ENCODE measurements at regions not wholly inside any gene's neighbourhood (a gene's known extent, or its start where the extent isn't known, plus 50 kb on each side); places are given as distances from the start of the nearest gene placed in this dataset.

DNA sequence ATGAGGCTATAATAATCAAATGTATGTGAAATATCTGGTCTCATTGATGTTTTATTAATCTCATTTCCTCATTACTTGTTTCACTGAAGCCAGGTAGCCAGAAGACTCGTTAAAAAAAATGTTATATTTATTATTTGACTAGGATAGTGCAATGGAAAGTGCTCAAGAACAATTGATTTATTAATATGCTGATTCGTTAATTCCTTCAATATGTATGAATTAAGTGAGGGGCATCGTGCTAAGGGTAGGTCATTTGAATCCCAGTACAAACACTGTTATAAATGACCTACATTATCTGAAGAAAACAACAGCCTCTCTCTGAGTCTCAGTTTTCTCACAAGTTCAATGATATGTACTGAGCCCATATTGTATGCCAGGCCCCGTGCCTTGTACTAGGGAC is 214.2 kb upstream of the GPRIN3 start:
- 85% methylated on average over 4 of the region's 4 CpGs for WGBS
- Histone ChIP-seq H3K36me3 (no peaks in the 10 kb centered on the region), H3K27me3 (no peaks in the 10 kb centered on the region), H3K4me3 (no peak overlapping the region), H3K27ac (no peak overlapping the region), H3K9me3 (no peaks in the 10 kb centered on the region), H3K4me1 (no peaks in the 10 kb centered on the region)
- TF ChIP-seq POLR2A (IDR thresholded peaks at IDR 0.05) (no peak), EP300 (IDR thresholded peaks at IDR 0.05) (no peak), POLR2AphosphoS5 (IDR thresholded peaks at IDR 0.05) (no peak)
- DNase-seq (ENCODE audit: low spot score in 2 of 2): no peak

DNA sequence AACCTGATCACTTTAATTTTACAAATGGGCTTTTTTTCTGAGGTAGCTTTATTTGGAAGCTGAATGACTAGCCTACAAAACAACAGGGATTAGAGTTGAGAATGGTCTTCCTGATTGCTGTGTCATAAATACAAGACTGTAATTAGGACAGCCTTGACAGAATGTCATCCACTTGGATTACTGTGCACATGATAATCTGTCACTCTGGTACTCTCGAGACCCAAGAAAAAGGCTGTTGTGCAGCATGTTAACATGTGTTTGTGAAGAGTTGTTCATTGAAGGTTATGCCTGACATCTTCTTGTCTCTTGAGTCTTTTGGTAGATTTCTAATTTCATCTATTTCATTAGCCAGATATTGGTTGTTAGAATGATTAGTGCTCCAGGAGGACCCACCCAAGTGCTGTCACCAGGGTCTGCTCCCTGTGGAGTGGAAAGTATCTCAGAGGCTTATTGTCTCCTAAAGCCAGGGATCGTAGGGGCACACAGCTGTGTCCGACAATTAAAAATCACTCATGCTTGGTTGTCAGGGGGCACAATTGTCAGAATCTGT is 212.2 kb upstream of the GPRIN3 start:
- no peak overlapping the region for H3K4me3 ChIP-seq
- no peak for TF ChIP-seq POLR2AphosphoS5 (IDR thresholded peaks at IDR 0.05)
- TF ChIP-seq, protein P1, sequence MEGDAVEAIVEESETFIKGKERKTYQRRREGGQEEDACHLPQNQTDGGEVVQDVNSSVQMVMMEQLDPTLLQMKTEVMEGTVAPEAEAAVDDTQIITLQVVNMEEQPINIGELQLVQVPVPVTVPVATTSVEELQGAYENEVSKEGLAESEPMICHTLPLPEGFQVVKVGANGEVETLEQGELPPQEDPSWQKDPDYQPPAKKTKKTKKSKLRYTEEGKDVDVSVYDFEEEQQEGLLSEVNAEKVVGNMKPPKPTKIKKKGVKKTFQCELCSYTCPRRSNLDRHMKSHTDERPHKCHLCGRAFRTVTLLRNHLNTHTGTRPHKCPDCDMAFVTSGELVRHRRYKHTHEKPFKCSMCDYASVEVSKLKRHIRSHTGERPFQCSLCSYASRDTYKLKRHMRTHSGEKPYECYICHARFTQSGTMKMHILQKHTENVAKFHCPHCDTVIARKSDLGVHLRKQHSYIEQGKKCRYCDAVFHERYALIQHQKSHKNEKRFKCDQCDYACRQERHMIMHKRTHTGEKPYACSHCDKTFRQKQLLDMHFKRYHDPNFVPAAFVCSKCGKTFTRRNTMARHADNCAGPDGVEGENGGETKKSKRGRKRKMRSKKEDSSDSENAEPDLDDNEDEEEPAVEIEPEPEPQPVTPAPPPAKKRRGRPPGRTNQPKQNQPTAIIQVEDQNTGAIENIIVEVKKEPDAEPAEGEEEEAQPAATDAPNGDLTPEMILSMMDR (IDR thresholded peaks at IDR 0.05): no peak
- no peak for TF ChIP-seq POLR2A (IDR thresholded peaks at IDR 0.05)
- no peak for TF ChIP-seq EP300 (IDR thresholded peaks at IDR 0.05)
- H3K9me3 ChIP-seq: no peaks in the 10 kb centered on the region
- 92% methylated on average over 3 of the region's 3 CpGs for WGBS
- H3K27ac ChIP-seq: no peak overlapping the region
- no peaks in the 10 kb centered on the region for H3K36me3 ChIP-seq
- H3K27me3 ChIP-seq: no peaks in the 10 kb centered on the region
- DNase-seq (ENCODE audit: low spot score in 2 of 2): no peak
- no peaks in the 10 kb centered on the region for H3K4me1 ChIP-seq

DNA sequence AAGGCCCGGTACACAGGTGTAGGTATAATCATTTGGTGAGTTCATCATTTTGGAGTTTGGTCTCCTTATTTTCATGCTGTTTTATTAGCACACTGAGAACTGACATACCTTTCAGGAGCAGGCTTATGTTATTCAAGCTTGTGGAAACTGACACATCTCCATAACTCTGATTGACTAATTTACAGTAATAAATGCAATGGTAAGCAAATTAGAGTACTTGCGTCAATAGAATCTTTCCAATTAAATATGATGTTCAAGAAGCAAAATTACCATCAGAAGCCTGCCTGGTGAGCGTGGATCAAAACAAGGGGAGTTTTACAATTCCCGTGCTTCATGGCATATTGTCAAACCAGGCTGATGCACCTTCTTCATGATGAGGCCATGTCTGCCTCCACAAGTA is 210.7 kb upstream of the GPRIN3 start:
- Histone ChIP-seq H3K9me3 (no peaks in the 10 kb centered on the region), H3K36me3 (no peaks in the 10 kb centered on the region), H3K27ac (no peak overlapping the region), H3K4me1 (no peaks in the 10 kb centered on the region), H3K27me3 (no peaks in the 10 kb centered on the region), H3K4me3 (no peak overlapping the region)
- 86% methylated on average over 4 of the region's 4 CpGs for WGBS
- DNase-seq (ENCODE audit: low spot score in 2 of 2): no peak
- TF ChIP-seq, protein P1 (IDR thresholded peaks at IDR 0.05): no peak
- no peak for TF ChIP-seq EP300 (IDR thresholded peaks at IDR 0.05)
- TF ChIP-seq POLR2A (IDR thresholded peaks at IDR 0.05): no peak
- no peak for TF ChIP-seq POLR2AphosphoS5 (IDR thresholded peaks at IDR 0.05)

DNA sequence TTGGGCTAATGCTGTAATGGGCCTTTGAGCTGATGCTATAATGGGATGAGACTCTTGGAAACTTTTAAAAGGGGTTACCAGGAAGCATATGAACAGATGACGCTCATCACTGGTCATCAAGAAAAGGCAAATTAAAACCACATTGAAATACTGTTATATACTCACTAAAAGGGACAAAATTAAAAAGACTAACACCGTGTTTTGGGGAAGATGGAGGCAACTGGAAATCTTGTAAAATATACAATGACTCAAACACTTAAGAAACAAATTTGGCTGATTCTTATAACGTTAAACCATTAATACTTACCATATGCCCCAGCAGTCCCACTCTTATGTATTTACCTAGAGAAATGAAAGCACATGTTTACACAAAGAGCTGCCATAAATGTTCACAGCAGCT is 207.2 kb upstream of the GPRIN3 start:
- no peak for TF ChIP-seq POLR2AphosphoS5 (IDR thresholded peaks at IDR 0.05)
- no peak for TF ChIP-seq EP300 (IDR thresholded peaks at IDR 0.05)
- TF ChIP-seq, protein P1 (IDR thresholded peaks at IDR 0.05): no peak
- no peak for TF ChIP-seq POLR2A (IDR thresholded peaks at IDR 0.05)
- H3K27ac ChIP-seq: no peak overlapping the region
- WGBS: 72% methylated on average over 3 of the region's 3 CpGs
- no peak for DNase-seq (ENCODE audit: low spot score in 2 of 2)
- H3K4me3 ChIP-seq: no peak overlapping the region
- no peaks in the 10 kb centered on the region for H3K9me3 ChIP-seq
- no peaks in the 10 kb centered on the region for H3K36me3 ChIP-seq
- no peaks in the 10 kb centered on the region for H3K4me1 ChIP-seq
- no peaks in the 10 kb centered on the region for H3K27me3 ChIP-seq

DNA sequence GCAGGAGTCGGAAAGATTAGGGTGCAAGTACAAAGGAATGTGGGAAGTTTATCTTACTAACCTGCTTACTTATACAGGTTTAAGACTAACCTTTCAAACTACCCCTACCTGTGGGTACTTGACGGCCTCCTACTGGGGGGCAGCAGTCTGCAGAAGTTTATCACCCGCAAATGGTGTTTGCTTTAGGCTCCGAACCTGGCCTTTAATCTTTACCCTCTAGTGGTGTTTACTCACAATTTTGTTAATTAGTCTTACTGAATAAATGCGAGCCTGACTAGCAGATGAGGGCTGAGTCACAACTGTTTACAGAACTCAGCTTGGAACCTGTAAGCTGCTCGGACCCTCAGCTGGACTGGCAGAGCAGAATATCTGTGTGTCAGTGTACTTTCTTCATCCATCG is 204.2 kb upstream of the GPRIN3 start:
- Histone ChIP-seq H3K27ac (no peak overlapping the region), H3K36me3 (no peaks in the 10 kb centered on the region), H3K4me3 (no peak overlapping the region), H3K9me3 (peaks cover 5% of the 10 kb centered on the region), H3K4me1 (no peaks in the 10 kb centered on the region), H3K27me3 (no peaks in the 10 kb centered on the region)
- TF ChIP-seq EP300 (IDR thresholded peaks at IDR 0.05): no peak
- WGBS: 81% methylated on average over 7 of the region's 7 CpGs
- DNase-seq (ENCODE audit: low spot score in 2 of 2): no peak

DNA sequence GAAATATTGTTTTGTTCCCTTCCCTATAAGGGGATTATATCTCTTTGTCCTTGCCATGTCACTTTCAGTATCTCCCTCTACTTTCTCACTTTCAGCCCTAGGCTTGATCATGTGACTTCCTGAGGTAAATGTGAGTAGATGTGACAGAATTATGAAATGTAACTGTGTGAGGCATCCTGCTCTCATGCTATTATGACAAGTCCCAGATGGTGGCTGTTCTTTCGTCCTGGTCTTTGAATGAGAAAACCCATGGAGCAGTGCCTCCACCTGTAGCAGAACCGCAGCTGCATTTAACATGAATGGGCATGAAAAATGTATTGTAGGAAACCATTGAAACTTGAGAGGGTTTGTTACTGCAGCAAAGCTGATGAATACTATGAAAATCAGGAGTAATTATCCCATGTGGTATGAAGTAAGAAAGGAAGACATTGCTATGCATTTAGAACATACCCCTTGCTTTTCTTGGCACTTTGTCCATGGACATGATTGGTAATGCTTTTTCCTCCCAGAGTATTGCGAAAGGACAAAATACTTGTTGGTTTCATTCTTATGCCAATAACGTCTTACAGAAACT is 202.2 kb upstream of the GPRIN3 start:
- DNase-seq (ENCODE audit: low spot score in 2 of 2): no peak
- H3K27ac ChIP-seq: no peak overlapping the region
- WGBS: 65% methylated on average over 4 of the region's 4 CpGs

More for the DNA sequence above, 202.2 kb upstream of the GPRIN3 start:
- no peak overlapping the region for H3K4me3 ChIP-seq
- H3K27me3 ChIP-seq: no peaks in the 10 kb centered on the region
- TF ChIP-seq, protein P1 (IDR thresholded peaks at IDR 0.05): no peak
- TF ChIP-seq EP300 (IDR thresholded peaks at IDR 0.05) (no peak), POLR2A (IDR thresholded peaks at IDR 0.05) (no peak), POLR2AphosphoS5 (IDR thresholded peaks at IDR 0.05) (no peak)
- H3K4me1 ChIP-seq: no peaks in the 10 kb centered on the region
- H3K36me3 ChIP-seq: no peaks in the 10 kb centered on the region
- peaks cover 5% of the 10 kb centered on the region for H3K9me3 ChIP-seq
